Muscle layer of duodenum (tissue), 2 donors: ENCODE measurements at regions not wholly inside any gene's neighbourhood (a gene's known extent, or its start where the extent isn't known, plus 50 kb on each side); places are given as distances from the start of the nearest gene placed in this dataset.
A peak's percentile ranks its signal among the peaks of the same experiment; 100 is the strongest.
"Not testable (repeated sequence)": the region's sequence is repeated elsewhere in the genome, so short reads cannot be mapped to it uniquely, and the experiment has no call there.

Experiments
- H3K27ac ChIP-seq: one replicate; pipeline ENCODE4 v1.7.0; 2013; ENCODE audit warnings: mild to moderate bottlenecking, low read length
- H3K27me3 ChIP-seq: one replicate; pipeline ENCODE4 v1.7.0; 2013; ENCODE audit warnings: low read depth, mild to moderate bottlenecking, control low read depth, low read length
- H3K36me3 ChIP-seq, 2 donors: one replicate each; pipeline ENCODE4 v1.7.0; 2013; ENCODE audit warnings: low read length in 2 of 2, control low read depth in 1 of 2, mild to moderate bottlenecking in 1 of 2; ENCODE audit not compliant: insufficient read depth in 2 of 2, control insufficient read depth in 1 of 2
- H3K4me1 ChIP-seq, 2 donors: one replicate each; pipeline ENCODE4 v1.7.0; 2013; ENCODE audit warnings: low read length in 2 of 2, mild to moderate bottlenecking in 2 of 2, control low read depth in 1 of 2, moderate library complexity in 1 of 2; ENCODE audit not compliant: insufficient read depth in 2 of 2, control insufficient read depth in 1 of 2
- H3K4me3 ChIP-seq, 2 donors: one replicate each; pipeline ENCODE4 v1.7.0; 2013; ENCODE audit warnings: low read length in 2 of 2, low read depth in 1 of 2, mild to moderate bottlenecking in 1 of 2
- H3K9me3 ChIP-seq, 2 donors: one replicate each; pipeline ENCODE4 v1.7.0; 2013; ENCODE audit warnings: low read length in 2 of 2, control low read depth in 1 of 2, mild to moderate bottlenecking in 1 of 2; ENCODE audit not compliant: control insufficient read depth in 1 of 2
- donor health status: healthy.

GRCh38 chr11:121928597-121929580 lies 187.1 kb downstream of the BLID start:
- Histone ChIP-seq H3K4me1 (peaks cover 0 to 14% of the 10 kb centered on the region in 2 donors), H3K27me3 (no peaks in the 10 kb centered on the region), H3K9me3 (no peaks in the 10 kb centered on the region), H3K27ac (no peak overlapping the region), H3K4me3 (peak overlapping the region; percentile 44 to 65), H3K36me3 (no peaks in the 10 kb centered on the region)

- Histone ChIP-seq H3K9me3 (no peaks in the 10 kb centered on the region), H3K36me3 (no peaks in the 10 kb centered on the region), H3K27me3 (no peaks in the 10 kb centered on the region), H3K27ac (no peak overlapping the region), H3K4me1 (peaks cover 0 to 14% of the 10 kb centered on the region in 2 donors), H3K4me3 (no peak overlapping the region)
Measured at GRCh38 chr11:121927789-121928188, 188.2 kb downstream of the BLID start.

- Histone ChIP-seq H3K36me3 (no peaks in the 10 kb centered on the region), H3K27me3 (no peaks in the 10 kb centered on the region), H3K4me3 (no peak overlapping the region), H3K27ac (no peak overlapping the region), H3K4me1 (peaks cover 0 to 14% of the 10 kb centered on the region in 2 donors), H3K9me3 (no peaks in the 10 kb centered on the region)
Measured at GRCh38 chr11:121927097-121927785, 188.8 kb downstream of the BLID start.

- Histone ChIP-seq H3K4me3 (no peak overlapping the region), H3K27me3 (no peaks in the 10 kb centered on the region), H3K9me3 (no peaks in the 10 kb centered on the region), H3K27ac (no peak overlapping the region), H3K4me1 (peaks cover 0 to 8% of the 10 kb centered on the region in 2 donors), H3K36me3 (no peaks in the 10 kb centered on the region)
Measured at GRCh38 chr11:121924191-121924590, 191.8 kb downstream of the BLID start.

GRCh38 chr11:121917482-121917881 lies 198.5 kb downstream of the BLID start:
- Histone ChIP-seq H3K27me3 (no peaks in the 10 kb centered on the region), H3K27ac (no peak overlapping the region), H3K4me3 (no peak overlapping the region), H3K36me3 (no peaks in the 10 kb centered on the region), H3K4me1 (no peaks in the 10 kb centered on the region), H3K9me3 (no peaks in the 10 kb centered on the region)

- no peaks in the 10 kb centered on the region for H3K9me3 ChIP-seq
- H3K4me3 ChIP-seq = no peak overlapping the region
- H3K27ac ChIP-seq = no peak overlapping the region
- H3K27me3 ChIP-seq = no peaks in the 10 kb centered on the region
- no peaks in the 10 kb centered on the region for H3K36me3 ChIP-seq
- no peaks in the 10 kb centered on the region for H3K4me1 ChIP-seq
Measured at GRCh38 chr11:121914508-121915059, 201.4 kb downstream of the BLID start.

- Histone ChIP-seq H3K4me1 (no peaks in the 10 kb centered on the region), H3K27me3 (no peaks in the 10 kb centered on the region), H3K4me3 (no peak overlapping the region), H3K27ac (no peak overlapping the region), H3K36me3 (no peaks in the 10 kb centered on the region), H3K9me3 (no peaks in the 10 kb centered on the region)
Measured at GRCh38 chr11:121909596-121909995, 206.4 kb downstream of the BLID start.

- Histone ChIP-seq H3K4me1 (no peaks in the 10 kb centered on the region), H3K4me3 (no peak overlapping the region), H3K27ac (no peak overlapping the region), H3K9me3 (no peaks in the 10 kb centered on the region), H3K27me3 (no peaks in the 10 kb centered on the region), H3K36me3 (no peaks in the 10 kb centered on the region)
Measured at GRCh38 chr11:121907379-121907778, 208.6 kb downstream of the BLID start.

GRCh38 chr11:121904148-121904547 lies 211.9 kb downstream of the BLID start:
- Histone ChIP-seq H3K4me1 (no peaks in the 10 kb centered on the region), H3K4me3 (no peak overlapping the region), H3K36me3 (no peaks in the 10 kb centered on the region), H3K27me3 (no peaks in the 10 kb centered on the region), H3K9me3 (no peaks in the 10 kb centered on the region), H3K27ac (no peak overlapping the region)

GRCh38 chr11:121901886-121902285 lies 214.1 kb downstream of the BLID start:
- H3K9me3 ChIP-seq = no peaks in the 10 kb centered on the region
- no peaks in the 10 kb centered on the region for H3K36me3 ChIP-seq
- H3K4me3 ChIP-seq = no peak overlapping the region
- no peaks in the 10 kb centered on the region for H3K27me3 ChIP-seq
- no peak overlapping the region for H3K27ac ChIP-seq
- no peaks in the 10 kb centered on the region for H3K4me1 ChIP-seq

- not testable (repeated sequence) for H3K27ac ChIP-seq, H3K4me3 ChIP-seq, H3K27me3 ChIP-seq, H3K9me3 ChIP-seq, H3K36me3 ChIP-seq, H3K4me1 ChIP-seq
Measured at GRCh38 chr11:121901417-121901816, 214.6 kb downstream of the BLID start.
